IMR-90 (cell line): ENCODE measurements at regions not wholly inside any gene's neighbourhood (a gene's known extent, or its start where the extent isn't known, plus 50 kb on each side); places are given as distances from the start of the nearest gene placed in this dataset.

Experiments used
- ATAC-seq: fragments of 200-7000 bp; cut with Tn5 transposase; 2 replicates; pipeline ENCODE4 v1.9.1; 2020; ENCODE audit warnings: low read depth, mild to moderate bottlenecking, moderate library complexity
- BruUV-seq: library from RNA; stranded (reverse); fragments of 400-500 nt; replicated peaks from 2 replicates; lab custom pipeline; 2021; lab: Mats Ljungman, UMichigan
- CTCF ChIA-PET: fragments of 300-600 bp; formaldehyde crosslinking; extraction: SDS; loops from one replicate; lab custom pipeline; 2021; ENCODE audit warnings: antibody characterized with exemption; lab: Yijun Ruan, JAX
- POLR2A ChIA-PET: fragments of 300-600 bp; sonication (Branson Sonifier 250); formaldehyde crosslinking; loops from one replicate; lab custom pipeline; 2022; ENCODE audit warnings: antibody characterized with exemption; ENCODE audit not compliant: unreplicated experiment; lab: Charles Lee
- DNase-seq: peaks from one replicate; pipeline ENCODE4 v3.0.0; 2013
- H2AFZ ChIP-seq: replicated peaks from 2 replicates; pipeline ENCODE3; 2013; ENCODE audit warnings: low read length, mild to moderate bottlenecking; ENCODE audit not compliant: poor library complexity
- H2AK5ac ChIP-seq: 2 replicates; pipeline ENCODE4 v1.6.1; 2013; ENCODE audit warnings: low read depth, low read length, inconsistent platforms
- H2AK9ac ChIP-seq: replicated peaks from 2 replicates; pipeline ENCODE3; 2013; ENCODE audit warnings: mild to moderate bottlenecking, low read depth, low read length, moderate library complexity; ENCODE audit not compliant: poor library complexity
- H2BK120ac ChIP-seq: 2 replicates; pipeline ENCODE4 v1.6.1; 2013; ENCODE audit warnings: low read depth, low read length, inconsistent platforms
- H2BK15ac ChIP-seq: 3 replicates; pipeline ENCODE4 v1.6.1; 2013; ENCODE audit warnings: low read depth, low read length, inconsistent platforms
- H2BK20ac ChIP-seq: 2 replicates; pipeline ENCODE4 v1.6.1; 2013; ENCODE audit warnings: low read depth, mild to moderate bottlenecking, inconsistent platforms, low read length, moderate library complexity
- H2BK5ac ChIP-seq: 2 replicates; pipeline ENCODE4 v1.6.1; 2013; ENCODE audit warnings: mild to moderate bottlenecking, low read depth, low read length, inconsistent platforms; ENCODE audit not compliant: poor library complexity, severe bottlenecking
- H3K14ac ChIP-seq: replicated peaks from 2 replicates; pipeline ENCODE4 v1.6.1; 2013; ENCODE audit warnings: low read depth, low read length, inconsistent platforms
- H3K18ac ChIP-seq: 2 replicates; pipeline ENCODE4 v1.6.1; 2013; ENCODE audit warnings: low read depth, low read length, control low read depth
- H3K23ac ChIP-seq: 2 replicates; pipeline ENCODE4 v1.6.1; 2013; ENCODE audit warnings: low read depth, low read length, inconsistent platforms
- H3K27ac ChIP-seq: 2 replicates; pipeline ENCODE4 v1.5.1; 2013; ENCODE audit warnings: mild to moderate bottlenecking, control low read depth, low read length; ENCODE audit not compliant: insufficient read depth
- H3K27me3 ChIP-seq: 2 replicates; pipeline ENCODE4 v1.6.1; 2013; ENCODE audit warnings: low read length; ENCODE audit not compliant: control insufficient read depth, insufficient read depth
- H3K36me3 ChIP-seq: 2 replicates; pipeline ENCODE4 v1.6.1; 2013; ENCODE audit warnings: low read length, mixed read lengths; ENCODE audit not compliant: control insufficient read depth, insufficient read depth
- H3K4ac ChIP-seq: 2 replicates; pipeline ENCODE4 v1.6.1; 2013; ENCODE audit warnings: low read depth, low read length, inconsistent platforms
- H3K4me1 ChIP-seq: 2 replicates; pipeline ENCODE4 v1.6.1; 2013; ENCODE audit warnings: low read length, mixed read lengths; ENCODE audit not compliant: control insufficient read depth, insufficient read depth
- H3K4me2 ChIP-seq: 2 replicates; pipeline ENCODE4 v1.6.1; 2013; ENCODE audit warnings: low read depth, mild to moderate bottlenecking, control low read depth, low read length, moderate library complexity
- H3K4me3 ChIP-seq: 2 replicates; pipeline ENCODE4 v1.5.1; 2013; ENCODE audit warnings: low read depth, mild to moderate bottlenecking, control low read depth, low read length, moderate library complexity; ENCODE audit not compliant: insufficient read depth
- H3K56ac ChIP-seq: 2 replicates; pipeline ENCODE4 v1.6.1; 2013; ENCODE audit warnings: low read length, inconsistent platforms; ENCODE audit not compliant: insufficient read depth; ENCODE audit errors: extremely low read depth
- H3K79me1 ChIP-seq, 2 experiments: 2 replicates each; pipeline ENCODE4 v1.6.1; 2013; ENCODE audit warnings: low read length in 2 of 2, inconsistent platforms in 1 of 2, low read depth in 1 of 2
- H3K9ac ChIP-seq: 2 replicates; pipeline ENCODE4 v1.6.1; 2013; ENCODE audit warnings: low read depth, low read length, control low read depth
- H3K9me1 ChIP-seq: 2 replicates; pipeline ENCODE4 v1.6.1; 2013; ENCODE audit warnings: low read length, inconsistent platforms; ENCODE audit not compliant: insufficient read depth
- H3K9me3 ChIP-seq: 2 replicates; pipeline ENCODE4 v1.6.1; 2013; ENCODE audit warnings: low read length; ENCODE audit not compliant: control insufficient read depth, insufficient read depth
- H4K20me1 ChIP-seq: 2 replicates; pipeline ENCODE4 v1.6.1; 2013; ENCODE audit warnings: low read length, inconsistent platforms; ENCODE audit not compliant: insufficient read depth
- H4K5ac ChIP-seq: 2 replicates; pipeline ENCODE4 v1.6.1; 2013; ENCODE audit warnings: mild to moderate bottlenecking, low read depth, low read length, control low read depth
- H4K8ac ChIP-seq, 2 experiments: 2 replicates each; pipeline ENCODE4 v1.6.1; 2013; ENCODE audit warnings: low read depth in 2 of 2, low read length in 2 of 2, control low read depth in 1 of 2, inconsistent platforms in 1 of 2
- H4K91ac ChIP-seq: 2 replicates; pipeline ENCODE4 v1.6.1; 2013; ENCODE audit warnings: low read depth, low read length, inconsistent platforms; ENCODE audit not compliant: insufficient read depth
- MAFK ChIP-seq: IDR thresholded peaks from 2 replicates; pipeline ENCODE4 v1.6.1; 2012; ENCODE audit warnings: low read depth, low read length, improper control_type of control experiment
- RCOR1 ChIP-seq: IDR thresholded peaks from 2 replicates; pipeline ENCODE4 v1.6.1; 2012; ENCODE audit warnings: mild to moderate bottlenecking, low read length, improper control_type of control experiment; ENCODE audit not compliant: insufficient replicate concordance
- WGBS, 2 experiments: methylation state at CpG; one replicate each; pipeline versions ENCODE4 v1.1.5 to v1.1.7; 2013; ENCODE audit warnings: missing lambda C conversion rate in 2 of 2; ENCODE audit not compliant: insufficient read length in 1 of 2; ENCODE audit errors: extremely low coverage in 2 of 2; 5-methylcytosine and 5-hydroxymethylcytosine counted together
- dilution Hi-C: fragments of 300-500 bp; cut with HindIII; formaldehyde crosslinking; loops from one replicate; pipeline ENCODE4 v1.14.3; 2018; ENCODE audit warnings: low sequenced_read_pairs; ENCODE audit not compliant: unreplicated experiment
- in situ Hi-C: fragments of 300-500 bp; cut with MboI; formaldehyde crosslinking; loops from 3 replicates; pipeline ENCODE4 v1.14.3; 2019; ENCODE audit warnings: low sequenced_read_pairs, inconsistent platforms, mixed read lengths
- intact Hi-C: fragments of 100-400 bp; cut with micrococcal nuclease; formaldehyde crosslinking; loops from 2 replicates; pipeline ENCODE4 v1.10.0; 2022

DNA sequence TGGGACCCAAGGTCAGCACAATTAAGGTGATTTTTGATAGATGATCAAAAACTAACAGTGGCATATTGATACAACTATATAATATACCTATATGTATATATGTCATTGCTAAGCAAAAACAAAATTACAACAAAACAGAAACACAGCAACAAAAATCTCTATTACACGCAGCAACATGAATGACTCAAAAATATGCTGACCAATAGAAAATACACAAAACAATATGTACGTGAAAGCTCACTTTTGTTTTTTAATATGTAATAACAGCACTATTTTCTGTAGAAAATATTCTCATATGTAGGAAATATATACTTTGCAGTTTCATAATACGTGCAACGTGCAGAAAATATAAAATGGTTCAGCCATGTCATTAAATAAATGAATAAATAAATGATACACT is 1985.7 kb upstream of the CDH9 start:
- H3K9ac ChIP-seq, result no peak overlapping the region
- H3K18ac ChIP-seq, result no peak overlapping the region
- TF ChIP-seq RCOR1, result no peak
- TF ChIP-seq MAFK, result peak; percentile 70
- H4K91ac ChIP-seq, result no peak overlapping the region
- no TSS peak for BruUV-seq
- dilution Hi-C loops (no loop called here), in situ Hi-C loops (no loop called here), intact Hi-C loops (no loop called here)
- H2AK9ac ChIP-seq, result no peak overlapping the region
- H3K4ac ChIP-seq, result no peak overlapping the region
- ChIA-PET POLR2A (no interaction called here), CTCF (no interaction called here)
- no peaks in the 10 kb centered on the region for H3K9me1 ChIP-seq
- no peak overlapping the region for H2BK20ac ChIP-seq
- peaks cover 5% of the 10 kb centered on the region for H3K9me3 ChIP-seq
- no peak overlapping the region for H3K4me3 ChIP-seq
- DNase-seq, result no peak
- no peak overlapping the region for H2BK15ac ChIP-seq
- no peak for ATAC-seq
- H2AK5ac ChIP-seq, result no peak overlapping the region
- no peak overlapping the region for H2BK120ac ChIP-seq
- no peak overlapping the region for H4K5ac ChIP-seq
- no peaks in the 10 kb centered on the region for H3K36me3 ChIP-seq
- H3K23ac ChIP-seq, result no peak overlapping the region
- WGBS, 2 experiments, result no CpG with 5 or more reads among the region's 4 CpGs
- H2BK5ac ChIP-seq, result no peak overlapping the region
- H3K56ac ChIP-seq, result no peak overlapping the region
- no peaks in the 10 kb centered on the region for H3K79me1 ChIP-seq
- H3K27me3 ChIP-seq, result no peaks in the 10 kb centered on the region
- H4K8ac ChIP-seq, result no peak overlapping the region
- H4K20me1 ChIP-seq, result no peaks in the 10 kb centered on the region
- no peak overlapping the region for H3K27ac ChIP-seq
- no peak overlapping the region for H3K4me2 ChIP-seq
- no peaks in the 10 kb centered on the region for H3K4me1 ChIP-seq
- no peak overlapping the region for H3K14ac ChIP-seq
- H2AFZ ChIP-seq, result no peak overlapping the region
